Small intestine (tissue), 7 donors: ENCODE measurements at regions not wholly inside any gene's neighbourhood (a gene's known extent, or its start where the extent isn't known, plus 50 kb on each side); places are given as distances from the start of the nearest gene placed in this dataset.

Experiments
- DNase-seq, 2 donors: peaks; one replicate each; pipeline versions ENCODE4 v3.0.0 to v3.0.0-alpha.2; 2013
- FAIRE-seq: peaks from 2 replicates; lab custom pipeline; 2012; peaks lifted over from hg19 to GRCh38; lab: Jason Lieb, UNC
- H3K27ac ChIP-seq, 3 donors: one replicate each; pipeline ENCODE4 v1.5.1; 2013; ENCODE audit warnings: low read length in 2 of 3, mild to moderate bottlenecking in 2 of 3, control low read depth in 1 of 3, inconsistent platforms in 1 of 3, low read depth in 1 of 3, moderate library complexity in 1 of 3
- H3K27me3 ChIP-seq, 3 donors: one replicate each; pipeline ENCODE4 v1.6.1; 2013; ENCODE audit warnings: low read length in 3 of 3, inconsistent platforms in 1 of 3; ENCODE audit not compliant: control insufficient read depth in 3 of 3, insufficient read depth in 3 of 3
- H3K36me3 ChIP-seq, 3 donors: one replicate each; pipeline ENCODE4 v1.6.1; 2013; ENCODE audit warnings: low read length in 3 of 3, inconsistent platforms in 1 of 3, low read depth in 1 of 3, mild to moderate bottlenecking in 1 of 3, moderate library complexity in 1 of 3; ENCODE audit not compliant: control insufficient read depth in 3 of 3, insufficient read depth in 2 of 3
- H3K4me1 ChIP-seq, 3 donors: one replicate each; pipeline ENCODE4 v1.6.1; 2013; ENCODE audit warnings: low read length in 2 of 3, inconsistent platforms in 1 of 3, low read depth in 1 of 3, mild to moderate bottlenecking in 1 of 3, moderate library complexity in 1 of 3; ENCODE audit not compliant: control insufficient read depth in 3 of 3, insufficient read depth in 2 of 3
- H3K4me3 ChIP-seq, 3 donors: one replicate each; pipeline ENCODE4 v1.5.1; 2013; ENCODE audit warnings: low read length in 3 of 3, control low read depth in 1 of 3, inconsistent platforms in 1 of 3, low read depth in 1 of 3, mild to moderate bottlenecking in 1 of 3, moderate library complexity in 1 of 3
- H3K9me3 ChIP-seq, 2 donors: one replicate each; pipeline ENCODE4 v1.6.1; 2013; ENCODE audit warnings: low read depth in 1 of 2, low read length in 1 of 2; ENCODE audit not compliant: control insufficient read depth in 2 of 2, insufficient read depth in 1 of 2
- WGBS, 3 donors: extraction: QIAGEN DNeasy Blood & Tissue Kit; methylation state at CpG; one replicate each; pipeline ENCODE4 v1.1.7; 2013; 5-methylcytosine and 5-hydroxymethylcytosine counted together
- donor health status: healthy with polysubstance abuse.
- donor health status: control.
- donor health status: control.
- donor health status: Bipolar disorder and iron deficiency.
- donor health status: healthy.

DNA sequence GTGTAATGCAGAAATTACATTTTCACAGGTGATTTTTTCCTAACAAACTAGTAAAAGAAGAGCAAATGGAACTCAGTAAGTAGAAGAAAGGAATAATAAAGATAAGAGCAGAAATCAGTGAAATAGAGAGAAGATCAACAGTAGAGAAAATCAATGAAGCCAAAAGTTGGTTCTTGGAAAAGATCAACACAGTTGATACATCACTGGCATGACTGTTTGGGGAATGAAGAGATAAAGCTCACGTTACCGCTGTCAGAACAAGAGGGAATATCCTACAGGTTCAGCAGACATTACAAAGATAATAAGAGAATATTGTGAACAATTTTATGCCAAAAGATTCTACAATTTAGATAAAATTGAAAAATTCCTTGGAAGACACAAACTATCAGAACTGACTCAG, 146.4 kb downstream of the ACTR3B start:
- no peak for DNase-seq
- H3K36me3 ChIP-seq = no peaks in the 10 kb centered on the region
- no peaks in the 10 kb centered on the region for H3K27me3 ChIP-seq
- no peak for FAIRE-seq
- no peaks in the 10 kb centered on the region for H3K4me1 ChIP-seq
- H3K9me3 ChIP-seq = peaks cover 0 to 2% of the 10 kb centered on the region in 2 donors
- no peak overlapping the region for H3K27ac ChIP-seq
- 65 to 69% (median 68%) methylated on average over 2 of the region's 2 CpGs for WGBS, 3 donors
- no peak overlapping the region for H3K4me3 ChIP-seq

DNA sequence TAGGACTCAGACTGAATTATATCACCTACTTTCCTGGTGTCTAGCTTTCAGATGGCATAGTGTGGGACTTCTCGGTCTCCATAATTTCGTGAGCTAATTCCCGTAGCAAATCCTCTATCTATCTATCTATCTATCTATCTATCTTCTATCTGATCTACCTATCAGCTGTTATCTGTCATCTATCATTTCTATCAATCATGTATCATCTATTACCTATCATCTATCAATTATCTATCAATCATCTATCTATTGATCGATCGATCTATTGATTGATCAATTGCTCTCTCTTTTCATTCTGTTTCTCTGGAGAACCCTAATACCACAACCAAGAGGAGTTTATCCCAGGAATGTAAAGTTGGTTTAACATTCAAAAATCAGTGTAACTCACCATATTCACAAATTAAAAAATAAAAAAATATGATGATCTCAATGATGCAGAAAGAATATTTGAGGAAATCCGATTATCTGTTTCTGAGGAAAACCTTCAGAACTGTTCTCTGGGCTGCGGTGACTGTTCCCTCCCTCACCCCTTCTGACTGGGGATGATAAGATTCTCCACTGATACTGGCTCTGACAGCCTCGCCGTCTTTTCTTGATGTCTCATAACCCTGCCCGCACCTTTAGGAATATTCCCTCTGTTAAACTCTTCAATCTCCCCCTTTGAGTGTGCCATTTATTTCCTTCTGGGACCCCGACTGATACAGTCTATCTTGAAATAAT, 147.7 kb downstream of the ACTR3B start:
- Histone ChIP-seq H3K27ac (no peak overlapping the region), H3K4me3 (no peak overlapping the region), H3K4me1 (no peaks in the 10 kb centered on the region), H3K27me3 (no peaks in the 10 kb centered on the region), H3K9me3 (no peaks in the 10 kb centered on the region), H3K36me3 (no peaks in the 10 kb centered on the region)
- no peak for DNase-seq
- FAIRE-seq = no peak
- WGBS, 3 donors = 90 to 95% (median 90%) methylated on average over 11 of the region's 11 CpGs

DNA sequence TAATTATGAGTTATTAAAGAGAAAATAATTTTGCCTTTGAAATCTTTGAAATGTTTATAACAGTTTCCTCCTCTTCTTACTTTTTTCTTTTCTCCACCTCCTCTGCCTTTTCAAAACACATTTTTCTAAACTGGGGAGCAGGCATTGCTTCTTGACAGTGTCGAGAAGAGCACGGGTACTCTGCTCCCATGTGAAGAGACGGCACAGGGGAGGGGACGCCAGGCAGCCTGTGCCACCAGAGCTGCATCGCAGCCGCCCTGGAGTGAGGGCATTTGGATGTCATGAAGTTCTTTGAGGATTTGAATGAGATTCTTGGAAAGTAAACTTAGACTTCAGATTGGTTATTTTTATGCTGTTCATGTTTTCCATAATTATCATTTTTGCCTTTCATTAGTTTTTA, 149.7 kb downstream of the ACTR3B start:
- Histone ChIP-seq H3K9me3 (no peaks in the 10 kb centered on the region), H3K27ac (no peak overlapping the region), H3K4me1 (no peaks in the 10 kb centered on the region), H3K27me3 (no peaks in the 10 kb centered on the region), H3K36me3 (no peaks in the 10 kb centered on the region), H3K4me3 (no peak overlapping the region)
- FAIRE-seq (no peak), DNase-seq (no peak)
- 77 to 89% (median 88%) methylated on average over 6 of the region's 6 CpGs for WGBS, 3 donors

DNA sequence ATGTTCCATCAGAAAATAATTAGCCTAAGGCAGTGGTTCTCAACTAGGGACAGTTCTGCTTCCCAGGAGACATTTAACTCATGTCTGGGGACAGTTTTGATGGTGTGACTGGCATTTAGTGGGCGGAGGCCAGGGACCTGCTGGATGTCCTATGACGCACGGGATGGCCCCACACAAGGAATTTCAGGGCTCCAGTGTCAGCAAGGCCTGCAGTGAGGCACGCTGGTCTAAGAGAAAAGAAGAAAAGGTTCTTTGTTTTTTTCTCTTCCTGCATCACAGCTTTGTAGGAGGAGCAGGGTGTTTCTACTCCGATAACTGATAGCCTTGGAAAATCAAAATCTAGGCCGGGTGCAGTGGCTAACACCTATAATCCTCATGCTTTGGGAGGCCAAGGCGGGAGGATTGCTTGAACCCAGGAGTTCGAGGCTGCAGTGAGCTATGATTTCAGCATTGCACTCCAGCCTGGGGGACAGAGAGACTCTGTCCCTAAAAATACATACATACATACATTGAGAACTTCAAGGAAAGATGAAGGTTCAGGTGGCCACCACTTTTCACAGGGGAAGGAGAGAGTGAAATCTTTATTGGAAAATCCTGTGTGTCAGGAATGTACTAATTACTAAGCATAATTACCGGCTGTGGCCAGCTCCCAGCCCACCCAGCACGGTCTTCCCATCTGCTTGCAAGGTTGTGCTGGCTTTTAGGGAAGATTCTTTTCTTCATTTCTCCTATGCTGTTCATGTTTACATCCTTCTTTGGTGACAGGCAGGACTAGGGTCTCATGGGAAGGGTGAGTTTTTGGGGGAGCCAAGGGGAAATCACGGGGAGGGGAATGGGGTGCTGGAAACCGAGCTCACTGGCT, 150.4 kb downstream of the ACTR3B start:
- Histone ChIP-seq H3K4me1 (no peaks in the 10 kb centered on the region), H3K27me3 (no peaks in the 10 kb centered on the region), H3K4me3 (no peak overlapping the region), H3K36me3 (no peaks in the 10 kb centered on the region), H3K27ac (no peak overlapping the region), H3K9me3 (no peaks in the 10 kb centered on the region)
- DNase-seq (no peak), FAIRE-seq (no peak)
- 52 to 58% (median 56%) methylated on average over 12 of the region's 12 CpGs for WGBS, 3 donors

DNA sequence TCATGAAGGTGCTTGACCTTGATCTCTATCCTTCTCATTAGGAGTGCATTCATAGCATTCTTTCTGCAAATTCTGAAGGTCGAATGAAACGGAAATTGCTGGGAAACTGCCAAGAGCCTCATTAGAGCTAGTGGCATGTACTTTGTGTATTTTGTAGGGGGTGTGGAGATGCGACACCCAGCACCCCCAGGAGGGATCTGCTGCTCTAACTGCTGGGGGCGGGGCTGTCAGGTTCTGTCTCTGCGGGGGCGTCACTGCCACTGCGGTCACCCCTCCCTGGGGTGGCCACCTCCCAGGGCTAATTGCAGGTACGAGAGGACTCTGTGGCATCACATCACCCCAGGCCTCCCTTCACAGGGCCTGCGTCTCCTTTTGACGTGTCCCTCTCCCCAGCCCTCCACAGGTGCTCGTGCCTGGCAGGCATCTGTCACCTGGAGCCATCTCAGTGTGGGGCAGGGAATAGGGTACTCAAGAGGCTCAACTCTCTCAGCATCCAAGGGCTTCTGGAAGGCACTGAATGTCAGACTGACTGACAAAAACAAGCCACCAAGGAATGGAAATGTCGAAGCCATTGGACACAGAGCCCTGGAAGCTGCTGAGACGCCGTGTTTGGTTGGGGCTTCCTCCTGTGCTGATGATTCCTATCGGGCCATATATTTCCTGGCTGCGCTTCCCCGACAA, 151.1 kb downstream of the ACTR3B start:
- 49 to 63% (median 51%) methylated on average over 17 of the region's 17 CpGs for WGBS, 3 donors
- Histone ChIP-seq H3K4me1 (no peaks in the 10 kb centered on the region), H3K27me3 (no peaks in the 10 kb centered on the region), H3K9me3 (no peaks in the 10 kb centered on the region), H3K4me3 (no peak overlapping the region), H3K27ac (no peak overlapping the region), H3K36me3 (no peaks in the 10 kb centered on the region)
- no peak for DNase-seq
- FAIRE-seq = no peak

DNA sequence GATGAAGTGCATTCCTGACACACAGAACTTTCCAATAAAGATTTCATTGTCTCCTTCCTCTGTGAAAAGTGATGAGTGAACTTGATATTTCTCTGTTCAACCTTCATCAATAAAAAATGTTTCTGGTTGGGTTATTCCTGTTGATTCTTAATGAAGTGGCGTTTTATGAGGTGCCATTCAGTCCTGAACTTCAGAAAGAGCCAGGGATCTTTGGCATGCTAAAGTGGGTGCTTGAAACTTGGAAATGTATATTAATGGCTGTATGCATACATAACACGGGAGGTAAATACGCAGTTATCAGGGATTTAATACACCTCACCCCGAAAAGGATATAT, 151.6 kb downstream of the ACTR3B start:
- DNase-seq (no peak), FAIRE-seq (no peak)
- H3K4me1 ChIP-seq = no peaks in the 10 kb centered on the region
- no peak overlapping the region for H3K27ac ChIP-seq
- H3K27me3 ChIP-seq = no peaks in the 10 kb centered on the region
- no peak overlapping the region for H3K4me3 ChIP-seq
- 86 to 91% (median 86%) methylated on average over 4 of the region's 4 CpGs for WGBS, 3 donors
- H3K9me3 ChIP-seq = no peaks in the 10 kb centered on the region
- H3K36me3 ChIP-seq = no peaks in the 10 kb centered on the region

DNA sequence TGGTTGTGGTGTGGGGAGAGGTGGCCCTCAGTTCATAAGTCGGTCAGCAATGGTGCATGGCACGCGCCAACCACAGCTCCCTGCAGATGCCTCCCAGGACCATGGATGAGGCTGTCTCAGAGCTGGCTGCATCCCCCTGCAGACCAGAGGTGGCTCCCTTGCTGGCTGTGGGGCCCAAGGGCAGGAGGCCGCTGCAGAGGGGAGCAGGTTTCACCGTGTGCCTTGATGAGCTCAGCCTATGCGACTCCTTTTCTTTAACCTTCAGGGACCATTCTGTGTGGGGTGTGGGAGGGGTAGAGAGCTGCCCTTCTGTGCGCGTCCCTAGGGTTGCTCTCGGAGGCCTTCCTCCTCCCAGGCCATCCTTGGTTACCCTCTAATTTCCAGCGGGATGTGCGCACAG, 152.4 kb downstream of the ACTR3B start:
- Histone ChIP-seq H3K36me3 (no peaks in the 10 kb centered on the region), H3K27me3 (no peaks in the 10 kb centered on the region), H3K27ac (no peak overlapping the region), H3K9me3 (no peaks in the 10 kb centered on the region), H3K4me3 (no peak overlapping the region), H3K4me1 (no peaks in the 10 kb centered on the region)
- FAIRE-seq (no peak), DNase-seq (no peak)
- WGBS, 3 donors = 88 to 95% (median 89%) methylated on average over 10 to 11 of the region's 11 CpGs

DNA sequence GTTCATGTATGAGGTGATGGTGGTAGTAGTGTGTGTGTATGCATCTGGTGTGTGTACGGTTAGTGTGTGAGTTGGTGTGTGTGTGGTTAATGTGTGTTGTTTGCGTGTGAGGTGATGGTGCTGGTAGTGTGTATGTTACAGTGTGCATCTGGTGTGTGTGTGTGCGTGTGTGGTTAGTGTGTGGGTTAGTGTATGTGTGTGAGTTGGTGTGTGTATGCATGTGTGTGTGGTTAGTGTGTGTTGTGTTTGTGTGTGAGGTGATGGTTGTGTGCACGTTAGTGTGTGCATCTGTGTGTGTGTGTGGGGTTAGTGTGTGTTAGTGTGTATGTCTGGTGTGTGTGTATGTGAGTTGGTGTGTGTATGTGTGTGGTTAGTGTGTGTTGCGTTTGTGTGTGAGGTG, 153.0 kb downstream of the ACTR3B start:
- Histone ChIP-seq H3K9me3 (no peaks in the 10 kb centered on the region), H3K27ac (no peak overlapping the region), H3K4me3 (no peak overlapping the region), H3K36me3 (no peaks in the 10 kb centered on the region), H3K4me1 (no peaks in the 10 kb centered on the region), H3K27me3 (no peaks in the 10 kb centered on the region)
- FAIRE-seq (no peak), DNase-seq (no peak)
- WGBS, 3 donors = 90 to 96% (median 92%) methylated on average over 5 of the region's 5 CpGs
